Ishikawa (cell line): ENCODE measurements at regions not wholly inside any gene's neighbourhood (a gene's known extent, or its start where the extent isn't known, plus 50 kb on each side); places are given as distances from the start of the nearest gene placed in this dataset.

ENCODE experiments used
- CEBPB ChIP-seq: IDR thresholded peaks from 2 replicates; pipeline ENCODE4 v1.6.1; 2012
- CREB1 ChIP-seq: IDR thresholded peaks from 2 replicates; pipeline ENCODE4 v1.6.1; 2012; ENCODE audit warnings: low read depth
- EP300 ChIP-seq: IDR thresholded peaks from 2 replicates; pipeline ENCODE4 v1.6.1; 2012; ENCODE audit warnings: borderline replicate concordance
- TAF1 ChIP-seq: IDR thresholded peaks from 2 replicates; pipeline ENCODE4 v1.6.1; 2012; ENCODE audit warnings: low read depth, mild to moderate bottlenecking
- TCF12 ChIP-seq: IDR thresholded peaks from 2 replicates; pipeline ENCODE4 v1.6.1; 2012; ENCODE audit warnings: low read depth

- TF ChIP-seq EP300 (no peak), TCF12 (no peak), CREB1 (no peak), CEBPB (no peak), TAF1 (no peak)
These were observed 941.9 kb downstream of the SLC4A3 start for GRCh38 chr2:220569112-220569897.
